Skin epidermis (tissue), 12 donors: ENCODE measurements at regions not wholly inside any gene's neighbourhood (a gene's known extent, or its start where the extent isn't known, plus 50 kb on each side); places are given as distances from the start of the nearest gene placed in this dataset.

ENCODE experiments used
- H3K27ac ChIP-seq, 21 experiments: fragments of 200-600 bp; sonication (generic) in 11 of 21; one replicate each; pipeline ENCODE4 v1.5.0; 2020; ENCODE audit warnings: mild to moderate bottlenecking in 3 of 21, inconsistent platforms in 2 of 21, moderate library complexity in 2 of 21
- H3K4me3 ChIP-seq, 7 experiments: fragments of 200-600 bp; sonication (generic) in 2 of 7; one replicate each; pipeline ENCODE4 v1.5.0; 2020; ENCODE audit warnings: inconsistent platforms in 2 of 7, mild to moderate bottlenecking in 2 of 7, moderate library complexity in 1 of 7

DNA sequence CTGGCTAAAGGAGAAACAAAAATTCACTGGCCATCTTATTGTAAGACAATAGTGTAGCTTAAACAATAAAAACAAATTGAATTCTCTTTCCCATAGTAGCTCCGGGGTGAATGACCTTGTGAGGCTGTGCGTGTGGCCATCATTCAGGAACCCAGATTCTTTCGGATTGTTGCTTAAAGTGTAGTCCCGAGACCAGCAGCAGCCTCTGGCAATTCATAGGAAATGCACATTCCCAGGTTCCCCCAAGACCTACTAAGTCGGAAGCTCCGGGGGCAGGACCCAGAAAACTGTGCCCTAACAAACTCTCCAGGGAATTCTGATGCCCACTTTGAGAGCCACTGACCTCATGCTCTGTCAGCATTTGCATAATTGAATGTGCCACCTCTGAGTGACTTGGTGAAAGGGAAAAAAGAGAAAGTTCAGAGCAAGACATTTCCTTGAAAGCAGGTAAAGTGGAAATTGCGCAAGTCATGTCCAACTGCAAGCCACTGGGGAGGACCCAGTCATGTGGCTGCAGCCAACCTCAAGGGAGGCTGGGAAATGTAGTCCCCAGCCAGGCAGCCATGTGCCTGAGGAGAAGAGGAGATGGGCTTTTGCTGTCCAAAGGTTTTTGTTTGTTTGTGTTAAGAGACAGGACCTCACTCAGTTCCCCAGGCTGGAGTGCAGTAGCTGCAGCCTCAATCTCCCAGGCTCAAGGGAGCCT, 50.7 kb upstream of the PNMA8B start:
- Histone ChIP-seq H3K27ac (no peak overlapping the region), H3K4me3 (no peak overlapping the region)

DNA sequence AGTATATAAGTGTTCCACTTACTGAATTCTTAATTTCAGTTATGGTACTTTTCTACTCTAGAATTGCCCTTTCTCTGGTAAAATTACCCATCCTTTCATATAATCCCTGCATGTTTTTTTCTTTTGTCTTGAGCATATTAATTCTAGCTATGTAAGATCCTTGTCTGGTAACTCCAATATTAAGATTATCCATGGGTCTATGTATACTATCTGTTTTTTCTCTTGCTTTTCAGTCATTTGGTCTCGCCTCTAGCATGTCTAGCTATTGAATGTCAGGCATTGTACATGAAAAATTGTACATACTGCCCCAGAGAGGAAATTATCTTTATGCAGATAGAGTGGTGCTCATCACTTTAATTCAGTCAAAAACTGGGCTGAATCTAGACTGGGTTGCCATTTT, 50.4 kb upstream of the CALM3 start:
- peak overlapping the region in 2 of 21 experiments; percentile 33 to 44 for H3K27ac ChIP-seq
- no peak overlapping the region for H3K4me3 ChIP-seq

DNA sequence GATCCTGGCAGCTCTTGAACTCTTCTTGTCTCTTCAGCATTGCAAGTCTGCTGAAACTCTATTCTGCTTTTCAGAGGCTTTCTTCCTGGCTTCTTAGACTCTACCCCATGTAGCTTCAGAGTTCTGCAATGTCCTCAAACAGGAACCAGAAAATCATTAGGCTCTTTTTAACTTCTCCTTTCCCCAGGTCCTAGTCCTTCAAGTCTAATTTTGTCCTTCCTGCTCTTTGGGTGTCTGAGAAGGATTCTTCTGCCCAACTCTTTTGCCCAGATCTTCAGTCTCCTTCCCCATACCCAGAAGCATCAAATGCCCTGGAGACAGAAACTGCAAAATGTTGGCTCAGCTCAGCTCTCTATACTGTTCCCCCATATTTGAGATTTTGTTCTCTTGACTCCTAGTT, 50.0 kb upstream of the CALM3 start:
- peak overlapping the region in 1 of 21 experiments; percentile 44 for H3K27ac ChIP-seq
- no peak overlapping the region for H3K4me3 ChIP-seq
